ENCODE measurements at regions not wholly inside any gene's neighbourhood (a gene's known extent, or its start where the extent isn't known, plus 50 kb on each side); places are given as distances from the start of the nearest gene placed in this dataset.

DNA sequence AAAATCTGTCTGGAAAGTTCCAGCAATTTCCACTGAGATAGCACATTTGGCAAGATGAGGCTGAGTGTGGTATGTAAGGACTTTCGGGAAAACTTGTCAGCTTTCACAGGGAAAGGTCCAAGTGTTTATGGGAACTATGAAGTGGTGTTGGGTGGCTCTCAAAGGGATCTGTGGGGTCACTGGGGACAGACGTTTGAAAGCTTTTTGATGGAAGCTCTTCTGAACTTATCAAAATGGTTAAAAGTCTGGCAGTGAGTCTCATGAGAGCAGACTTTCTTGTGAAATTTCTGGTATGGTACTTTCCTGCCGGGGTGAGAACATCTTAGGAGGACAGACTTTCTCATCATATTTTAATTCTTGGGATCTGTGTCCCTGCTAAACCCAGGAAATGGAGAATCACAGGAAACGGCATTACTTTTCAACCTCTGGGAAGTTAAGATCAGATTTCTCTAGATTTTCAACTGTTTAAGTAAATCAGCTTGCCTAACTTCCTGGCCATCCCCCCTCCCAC, 546.3 kb upstream of the ZEB2 start:
- Mint-ChIP-seq H3K9me3 (ENCODE audit: low read depth) (peaks cover 6% of the 10 kb centered on the region), H3K36me3 (no peaks in the 10 kb centered on the region), H3K27me3 (peaks cover 4% of the 10 kb centered on the region), H3K4me3 (no peak overlapping the region), H3K27ac (no peak overlapping the region), H3K4me1 (ENCODE audit: low read depth) (no peaks in the 10 kb centered on the region)

DNA sequence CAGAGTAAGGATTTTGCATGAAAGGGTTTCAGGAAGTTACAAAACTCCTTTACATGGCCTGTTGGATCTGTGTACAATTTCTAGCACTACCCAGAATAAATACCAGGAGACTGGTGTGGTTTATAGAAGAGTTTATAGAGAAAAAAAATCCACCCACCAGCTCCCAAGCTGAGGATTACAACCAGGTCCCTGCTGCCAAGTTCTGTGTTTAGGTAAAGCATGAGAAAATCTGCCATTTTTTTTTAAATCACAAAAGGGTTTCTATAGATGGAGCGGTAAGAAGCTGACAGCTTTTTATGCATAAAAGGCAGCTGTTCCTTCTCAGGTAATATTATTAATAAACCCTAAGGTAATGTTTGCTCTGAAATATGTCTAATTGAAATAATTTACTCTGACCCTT, 545.4 kb upstream of the ZEB2 start:
- H3K27me3 Mint-ChIP-seq, result peaks cover 4% of the 10 kb centered on the region
- no peak overlapping the region for H3K27ac Mint-ChIP-seq
- H3K4me3 Mint-ChIP-seq, result no peak overlapping the region
- H3K4me1 Mint-ChIP-seq (ENCODE audit: low read depth), result no peaks in the 10 kb centered on the region
- H3K9me3 Mint-ChIP-seq (ENCODE audit: low read depth), result peaks cover 6% of the 10 kb centered on the region
- H3K36me3 Mint-ChIP-seq, result no peaks in the 10 kb centered on the region

DNA sequence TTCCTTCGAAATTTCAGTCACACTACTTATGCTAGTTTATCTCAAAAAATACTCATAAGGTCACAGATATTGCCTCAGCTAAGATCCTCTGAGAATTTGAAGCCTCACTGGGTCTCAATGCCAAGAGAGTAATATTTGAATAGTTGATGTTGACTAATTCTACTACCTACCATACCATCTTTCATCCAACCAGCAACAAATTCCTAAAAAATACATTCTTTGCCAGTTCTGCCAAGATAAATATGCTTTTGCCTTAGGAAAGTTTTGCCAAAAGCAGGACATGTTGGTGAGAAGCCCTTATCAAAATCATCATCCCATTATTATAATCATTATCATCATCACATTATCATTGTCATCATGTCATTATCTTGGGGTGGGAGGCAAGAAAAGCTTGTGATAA, 544.6 kb upstream of the ZEB2 start:
- no peaks in the 10 kb centered on the region for H3K4me1 Mint-ChIP-seq (ENCODE audit: low read depth)
- H3K36me3 Mint-ChIP-seq, result no peaks in the 10 kb centered on the region
- H3K4me3 Mint-ChIP-seq, result no peak overlapping the region
- no peak overlapping the region for H3K27ac Mint-ChIP-seq
- H3K27me3 Mint-ChIP-seq, result peaks cover 4% of the 10 kb centered on the region
- H3K9me3 Mint-ChIP-seq (ENCODE audit: low read depth), result peaks cover 6% of the 10 kb centered on the region

DNA sequence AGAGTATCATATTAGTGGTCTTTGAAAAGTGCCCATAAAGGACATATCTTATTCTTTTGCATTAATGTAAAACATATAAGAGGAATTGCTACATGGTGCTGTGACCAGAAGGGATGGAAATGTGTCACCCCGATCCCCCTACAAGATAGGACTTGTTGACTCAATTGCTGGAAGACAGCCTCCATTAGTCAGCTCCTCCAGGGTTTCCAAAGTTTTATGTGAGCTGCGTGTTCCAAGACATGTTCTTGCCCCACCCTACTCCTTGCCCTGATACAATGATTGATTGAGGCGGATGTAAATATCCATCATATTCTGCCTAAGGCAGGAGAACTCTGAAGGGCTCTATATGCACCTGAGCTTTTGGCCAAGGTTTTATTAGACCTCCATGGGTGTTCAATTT, 541.0 kb upstream of the ZEB2 start:
- Mint-ChIP-seq H3K36me3 (no peaks in the 10 kb centered on the region), H3K27ac (no peak overlapping the region), H3K9me3 (ENCODE audit: low read depth) (peaks cover 6% of the 10 kb centered on the region), H3K27me3 (peaks cover 1% of the 10 kb centered on the region), H3K4me1 (ENCODE audit: low read depth) (no peaks in the 10 kb centered on the region), H3K4me3 (no peak overlapping the region)

GRCh38 chr2:145059914-145060313, 540.0 kb upstream of the ZEB2 start:
- no peak overlapping the region for H3K27ac Mint-ChIP-seq
- H3K27me3 Mint-ChIP-seq, result peaks cover 1% of the 10 kb centered on the region
- no peaks in the 10 kb centered on the region for H3K36me3 Mint-ChIP-seq
- H3K4me1 Mint-ChIP-seq (ENCODE audit: low read depth), result no peaks in the 10 kb centered on the region
- no peak overlapping the region for H3K4me3 Mint-ChIP-seq
- H3K9me3 Mint-ChIP-seq (ENCODE audit: low read depth), result peaks cover 6% of the 10 kb centered on the region

DNA sequence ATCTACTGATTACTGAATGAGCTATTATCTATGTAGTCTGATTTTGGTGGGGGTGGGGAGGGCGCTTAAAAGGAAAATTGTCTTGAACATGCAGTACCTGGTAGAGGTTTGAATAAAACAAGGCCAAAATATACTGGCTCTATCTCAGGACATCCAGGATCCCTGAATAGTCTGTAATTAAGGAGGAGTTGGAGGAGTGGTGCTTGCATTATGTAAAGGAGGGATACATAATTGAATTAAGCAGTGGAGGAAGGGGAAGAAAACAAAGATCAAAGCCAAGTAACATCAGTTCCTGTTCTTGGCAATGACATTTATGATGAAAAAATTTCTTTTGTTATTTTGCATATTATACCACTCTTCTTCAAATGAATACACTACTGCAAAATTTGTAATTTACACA, 539.4 kb upstream of the ZEB2 start:
- no peak overlapping the region for H3K27ac Mint-ChIP-seq
- H3K4me1 Mint-ChIP-seq (ENCODE audit: low read depth), result no peaks in the 10 kb centered on the region
- no peak overlapping the region for H3K4me3 Mint-ChIP-seq
- peaks cover 6% of the 10 kb centered on the region for H3K9me3 Mint-ChIP-seq (ENCODE audit: low read depth)
- no peaks in the 10 kb centered on the region for H3K36me3 Mint-ChIP-seq
- peaks cover 1% of the 10 kb centered on the region for H3K27me3 Mint-ChIP-seq

DNA sequence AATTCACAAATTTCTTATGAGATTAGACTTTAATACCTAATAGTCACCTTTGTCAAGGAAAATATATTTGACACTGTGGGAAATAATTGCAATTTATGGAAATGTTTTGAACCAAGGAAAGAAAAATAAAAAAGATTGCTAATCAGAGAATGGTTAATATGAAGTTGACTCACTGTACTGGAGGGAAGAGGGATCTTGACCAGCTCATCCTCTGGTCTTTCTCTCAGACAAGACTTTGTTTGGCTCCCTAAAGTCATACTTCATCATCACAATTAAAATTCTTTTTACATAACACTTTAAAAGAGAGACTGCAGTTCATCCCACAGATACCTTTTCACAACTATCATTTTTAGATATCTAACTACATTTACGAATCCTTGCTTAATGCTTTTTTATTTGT, 538.5 kb upstream of the ZEB2 start:
- Mint-ChIP-seq H3K27me3 (peaks cover under 1% of the 10 kb centered on the region), H3K4me1 (ENCODE audit: low read depth) (no peaks in the 10 kb centered on the region), H3K9me3 (ENCODE audit: low read depth) (peaks cover 2% of the 10 kb centered on the region), H3K4me3 (no peak overlapping the region), H3K36me3 (no peaks in the 10 kb centered on the region), H3K27ac (no peak overlapping the region)

GRCh38 chr2:145055651-145056050, 535.7 kb upstream of the ZEB2 start:
- Mint-ChIP-seq H3K36me3 (no peaks in the 10 kb centered on the region), H3K27ac (no peak overlapping the region), H3K4me3 (no peak overlapping the region), H3K4me1 (ENCODE audit: low read depth) (no peaks in the 10 kb centered on the region), H3K9me3 (ENCODE audit: low read depth) (no peaks in the 10 kb centered on the region), H3K27me3 (no peaks in the 10 kb centered on the region)

DNA sequence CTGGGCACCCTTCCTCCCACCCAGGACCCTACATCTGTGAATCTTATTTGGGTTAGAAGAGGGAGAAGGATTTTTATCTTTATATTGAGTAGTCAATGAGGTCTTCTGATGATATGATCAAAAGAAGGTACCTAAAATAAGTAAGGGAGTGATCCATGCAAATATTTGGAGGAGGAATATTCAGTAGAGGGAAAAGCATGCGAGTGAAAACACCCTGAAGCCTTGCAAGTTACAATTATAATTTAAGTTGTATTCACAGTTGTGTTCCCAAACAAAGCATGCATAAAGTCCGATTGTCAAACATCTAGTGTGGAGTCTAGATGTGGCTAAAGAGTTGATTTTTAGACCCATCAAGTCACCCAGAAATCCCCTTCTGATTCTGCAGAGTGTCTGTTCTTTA, 530.2 kb upstream of the ZEB2 start:
- Mint-ChIP-seq H3K36me3 (no peaks in the 10 kb centered on the region), H3K4me3 (no peak overlapping the region), H3K27me3 (peaks cover 1% of the 10 kb centered on the region), H3K4me1 (ENCODE audit: low read depth) (no peaks in the 10 kb centered on the region), H3K9me3 (ENCODE audit: low read depth) (no peaks in the 10 kb centered on the region), H3K27ac (no peak overlapping the region)

DNA sequence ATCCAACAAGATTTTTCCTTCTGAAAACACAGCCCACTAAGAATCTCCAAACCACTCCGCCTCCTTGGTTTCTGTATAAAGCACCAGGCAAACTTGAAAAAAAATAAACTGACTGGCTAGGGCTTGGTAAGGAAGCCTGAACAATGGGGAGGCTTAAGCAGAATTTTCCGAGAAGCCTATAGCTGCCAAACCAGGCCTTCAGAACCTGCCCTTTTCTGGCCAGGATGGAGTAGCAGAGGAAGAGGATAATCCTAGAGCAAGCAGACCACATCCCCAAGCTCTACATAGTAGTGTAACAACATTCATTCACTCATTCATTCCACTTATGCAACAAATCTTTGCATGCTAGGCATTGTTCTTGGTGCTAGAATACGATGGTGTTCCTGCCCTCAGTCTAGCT, 529.6 kb upstream of the ZEB2 start:
- Mint-ChIP-seq H3K4me1 (ENCODE audit: low read depth) (no peaks in the 10 kb centered on the region), H3K36me3 (no peaks in the 10 kb centered on the region), H3K27me3 (peaks cover 1% of the 10 kb centered on the region), H3K27ac (no peak overlapping the region), H3K9me3 (ENCODE audit: low read depth) (no peaks in the 10 kb centered on the region), H3K4me3 (no peak overlapping the region)

DNA sequence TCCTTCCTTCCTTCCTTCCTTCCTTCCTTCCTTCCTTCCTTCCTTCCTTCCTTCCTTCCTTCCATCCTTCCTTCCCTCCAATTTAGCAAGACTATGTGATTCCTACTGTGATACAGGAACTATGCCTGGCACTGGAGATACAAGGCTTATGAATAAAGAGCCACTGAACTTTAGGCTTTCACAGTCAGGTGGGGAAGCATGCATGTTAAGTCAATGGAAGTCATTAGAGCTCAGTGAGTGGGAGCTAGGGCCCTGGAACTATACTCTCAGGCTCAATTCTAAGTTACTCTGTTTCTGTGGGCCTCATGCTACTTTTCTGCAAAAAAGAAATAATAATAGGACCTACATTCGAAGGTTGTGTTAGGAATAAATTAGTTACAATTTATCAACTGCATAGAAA, 527.6 kb upstream of the ZEB2 start:
- H3K4me1 Mint-ChIP-seq (ENCODE audit: low read depth), result no peaks in the 10 kb centered on the region
- no peak overlapping the region for H3K4me3 Mint-ChIP-seq
- H3K36me3 Mint-ChIP-seq, result no peaks in the 10 kb centered on the region
- peaks cover 2% of the 10 kb centered on the region for H3K27me3 Mint-ChIP-seq
- H3K27ac Mint-ChIP-seq, result no peak overlapping the region
- no peaks in the 10 kb centered on the region for H3K9me3 Mint-ChIP-seq (ENCODE audit: low read depth)

DNA sequence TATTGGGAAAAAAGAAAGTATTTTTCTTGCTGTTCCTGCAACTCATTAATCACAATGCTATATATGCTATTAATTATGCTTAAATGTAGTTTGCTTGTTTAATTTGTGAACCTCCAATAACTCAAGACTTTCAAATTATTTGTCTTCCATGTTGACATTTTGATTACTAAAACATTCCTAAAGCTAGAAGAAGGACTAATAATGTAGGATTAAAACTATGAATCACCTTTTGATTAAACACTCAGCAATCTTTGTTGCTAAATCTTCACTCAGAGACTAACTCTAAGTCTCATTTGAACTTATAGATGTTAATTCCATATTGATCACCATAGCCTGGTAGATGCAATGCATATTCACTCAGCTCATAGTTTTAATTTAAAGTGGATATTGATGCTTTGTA, 524.6 kb upstream of the ZEB2 start:
- H3K4me3 Mint-ChIP-seq, result no peak overlapping the region
- H3K4me1 Mint-ChIP-seq (ENCODE audit: low read depth), result no peaks in the 10 kb centered on the region
- H3K27ac Mint-ChIP-seq, result no peak overlapping the region
- no peaks in the 10 kb centered on the region for H3K9me3 Mint-ChIP-seq (ENCODE audit: low read depth)
- H3K36me3 Mint-ChIP-seq, result no peaks in the 10 kb centered on the region
- peaks cover 2% of the 10 kb centered on the region for H3K27me3 Mint-ChIP-seq

DNA sequence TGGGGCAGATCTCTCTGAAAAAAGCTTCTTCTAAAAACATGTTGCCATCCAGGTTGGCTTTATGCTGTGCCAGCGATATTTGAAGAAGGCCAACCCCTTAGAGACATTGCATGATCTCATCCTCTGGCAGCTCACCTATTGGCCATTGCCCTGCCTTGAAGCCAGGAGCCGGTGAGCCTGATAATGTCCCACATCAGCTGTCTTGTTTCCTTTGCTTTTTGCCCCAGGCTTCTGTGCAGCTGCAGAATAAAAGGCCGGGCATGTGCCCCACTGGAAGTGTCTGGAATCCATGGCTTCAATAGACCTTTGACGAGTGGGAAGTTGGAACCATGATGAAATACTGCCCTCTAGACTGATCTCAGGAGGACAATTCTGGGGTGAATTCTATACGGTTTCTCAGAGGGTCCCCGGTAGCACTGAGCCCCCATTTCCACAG, 523.5 kb upstream of the ZEB2 start:
- H3K9me3 Mint-ChIP-seq (ENCODE audit: low read depth), result no peaks in the 10 kb centered on the region
- no peak overlapping the region for H3K27ac Mint-ChIP-seq
- H3K4me1 Mint-ChIP-seq (ENCODE audit: low read depth), result no peaks in the 10 kb centered on the region
- peaks cover 2% of the 10 kb centered on the region for H3K27me3 Mint-ChIP-seq
- no peaks in the 10 kb centered on the region for H3K36me3 Mint-ChIP-seq
- no peak overlapping the region for H3K4me3 Mint-ChIP-seq

- peaks cover 1% of the 10 kb centered on the region for H3K27me3 Mint-ChIP-seq
- H3K4me1 Mint-ChIP-seq (ENCODE audit: low read depth), result no peaks in the 10 kb centered on the region
- H3K36me3 Mint-ChIP-seq, result no peaks in the 10 kb centered on the region
- H3K9me3 Mint-ChIP-seq (ENCODE audit: low read depth), result no peaks in the 10 kb centered on the region
- no peak overlapping the region for H3K27ac Mint-ChIP-seq
- no peak overlapping the region for H3K4me3 Mint-ChIP-seq
Measured at GRCh38 chr2:145041706-145042105, 521.8 kb upstream of the ZEB2 start.

DNA sequence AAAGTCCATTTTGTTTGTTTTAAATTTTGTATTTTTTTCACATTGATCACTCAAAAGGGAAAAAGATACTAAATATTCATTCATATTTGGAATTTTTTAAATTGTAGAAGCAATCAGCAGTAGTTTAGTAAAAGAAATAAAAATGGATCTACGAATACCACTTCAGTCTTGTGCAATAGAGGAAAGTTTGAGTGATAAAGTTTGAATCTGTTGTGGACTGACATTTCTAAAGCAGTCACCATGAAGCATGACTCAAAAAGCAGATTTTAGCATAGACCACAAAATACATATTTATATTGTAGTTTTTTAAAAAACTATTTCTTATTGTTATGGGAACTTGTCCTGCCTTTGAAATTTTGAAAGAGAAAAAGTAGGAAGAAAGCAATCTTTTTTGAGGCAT, 520.5 kb upstream of the ZEB2 start:
- Mint-ChIP-seq H3K36me3 (no peaks in the 10 kb centered on the region), H3K4me1 (ENCODE audit: low read depth) (no peaks in the 10 kb centered on the region), H3K27ac (no peak overlapping the region), H3K9me3 (ENCODE audit: low read depth) (no peaks in the 10 kb centered on the region), H3K4me3 (no peak overlapping the region), H3K27me3 (peaks cover 1% of the 10 kb centered on the region)

DNA sequence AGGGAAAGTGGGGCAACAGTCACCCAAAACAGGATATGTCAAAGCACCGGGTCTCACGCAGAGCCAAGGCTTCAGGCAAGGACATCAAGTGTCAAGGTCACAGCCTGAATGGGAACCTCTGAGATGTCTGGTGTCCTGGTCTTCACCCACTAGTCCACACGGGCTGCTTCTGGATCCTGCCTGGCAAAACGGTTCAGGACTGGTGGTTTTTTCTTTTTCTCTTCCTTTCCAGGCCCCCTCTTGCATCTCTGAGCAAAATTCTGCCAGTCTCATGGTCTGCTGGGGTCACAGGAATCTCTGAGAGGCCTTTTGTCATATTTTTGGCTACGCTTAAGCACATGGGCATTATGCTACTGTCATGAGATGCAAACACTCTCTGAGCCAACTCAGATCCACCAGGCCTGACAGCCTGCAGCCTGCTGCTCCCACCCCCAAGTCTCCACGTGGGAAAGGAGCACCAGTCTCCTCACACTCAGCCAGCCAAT, 518.2 kb upstream of the ZEB2 start:
- H3K4me3 Mint-ChIP-seq, result no peak overlapping the region
- no peaks in the 10 kb centered on the region for H3K9me3 Mint-ChIP-seq (ENCODE audit: low read depth)
- peaks cover 1% of the 10 kb centered on the region for H3K27me3 Mint-ChIP-seq
- H3K27ac Mint-ChIP-seq, result no peak overlapping the region
- H3K4me1 Mint-ChIP-seq (ENCODE audit: low read depth), result no peaks in the 10 kb centered on the region
- H3K36me3 Mint-ChIP-seq, result no peaks in the 10 kb centered on the region

Measured in activated naive CD8-positive, alpha-beta T cell (primary cell).